BJ (cell line): ENCODE measurements at regions not wholly inside any gene's neighbourhood (a gene's known extent, or its start where the extent isn't known, plus 50 kb on each side); places are given as distances from the start of the nearest gene placed in this dataset.

Source experiments
- CTCF ChIA-PET: fragments of 350-600 bp; formaldehyde crosslinking; extraction: SDS; loops from one replicate; lab custom pipeline; 2021; ENCODE audit warnings: antibody characterized with exemption, inconsistent platforms; lab: Yijun Ruan, JAX
- POLR2A ChIA-PET: fragments of 300-600 bp; sonication (Branson Sonifier 250); formaldehyde crosslinking; extraction: SDS; loops from one replicate; lab custom pipeline; 2021; ENCODE audit warnings: antibody characterized with exemption; lab: Charles Lee
- DNase-seq: peaks from one replicate; pipeline ENCODE4 v3.0.0-alpha.2; 2011; ENCODE audit warnings: low read depth
- H3K27me3 ChIP-seq: 2 replicates; pipeline ENCODE4 v1.6.0; 2011; ENCODE audit warnings: low read length; ENCODE audit not compliant: control insufficient read depth, insufficient read depth
- H3K36me3 ChIP-seq: 2 replicates; pipeline ENCODE4 v1.5.1; 2011; ENCODE audit warnings: low read length; ENCODE audit not compliant: control insufficient read depth, insufficient read depth
- H3K4me3 ChIP-seq: 2 replicates; pipeline ENCODE4 v1.5.1; 2011; ENCODE audit warnings: low read depth, mild to moderate bottlenecking, control low read depth, low read length
- CTCF ChIP-seq: IDR thresholded peaks from 2 replicates; pipeline ENCODE4 v1.5.1; 2011; ENCODE audit warnings: low read depth, mild to moderate bottlenecking, control low read depth, inconsistent platforms, low read length, moderate library complexity; ENCODE audit not compliant: insufficient read depth

DNA sequence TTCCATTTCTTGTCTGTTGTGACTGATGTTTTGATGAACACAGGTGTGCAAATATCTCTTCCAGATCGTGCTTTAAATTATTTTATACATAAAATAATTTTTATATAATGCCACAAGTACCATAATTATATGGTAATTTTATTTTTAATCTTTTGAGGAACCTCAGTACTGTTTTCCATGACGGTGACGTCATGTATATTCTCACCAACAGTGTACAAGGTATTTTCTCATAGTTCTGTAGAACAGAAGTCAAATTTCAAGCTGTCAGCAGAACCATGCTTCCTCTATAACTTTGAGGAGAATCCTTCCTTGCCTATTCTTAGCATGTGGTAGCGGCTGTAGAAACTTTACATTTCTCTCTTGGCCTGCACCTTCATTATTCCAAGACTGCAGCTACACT lies 349.4 kb upstream of the GYPC start:
- CTCF ChIA-PET: no interaction called here
- no peak for TF ChIP-seq CTCF
- Histone ChIP-seq H3K27me3 (no peaks in the 10 kb centered on the region), H3K36me3 (no peaks in the 10 kb centered on the region), H3K4me3 (no peak overlapping the region)
- DNase-seq: no peak
- POLR2A ChIA-PET: no interaction called here

GRCh38 chr2:126307740-126308139 lies 348.2 kb upstream of the GYPC start:
- no peak for DNase-seq
- CTCF ChIA-PET: no interaction called here
- Histone ChIP-seq H3K27me3 (no peaks in the 10 kb centered on the region), H3K36me3 (no peaks in the 10 kb centered on the region), H3K4me3 (no peak overlapping the region)
- POLR2A ChIA-PET: no interaction called here
- TF ChIP-seq CTCF: no peak

DNA sequence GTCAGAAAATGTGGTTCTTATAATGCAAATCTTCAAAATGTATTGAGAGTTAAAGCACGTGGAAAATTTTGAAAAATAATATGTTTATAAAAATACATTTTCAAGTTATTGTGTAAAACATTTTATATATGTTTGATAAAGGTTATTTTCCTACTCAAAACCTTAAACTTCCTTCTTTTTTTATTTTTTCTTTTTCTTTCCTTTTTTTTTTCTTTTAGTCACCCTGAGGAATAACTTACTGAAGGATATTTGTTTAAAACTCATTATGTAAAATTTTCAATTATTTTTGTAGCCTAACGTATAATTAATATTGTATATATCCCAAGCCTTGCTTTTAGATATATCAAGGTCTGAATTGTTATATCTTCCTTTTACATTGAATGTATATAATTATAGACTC lies 346.8 kb upstream of the GYPC start:
- H3K4me3 ChIP-seq: no peak overlapping the region
- H3K27me3 ChIP-seq: no peaks in the 10 kb centered on the region
- TF ChIP-seq CTCF: no peak
- H3K36me3 ChIP-seq: no peaks in the 10 kb centered on the region
- ChIA-PET CTCF (no interaction called here), POLR2A (no interaction called here)
- no peak for DNase-seq

GRCh38 chr2:126312579-126312978 lies 343.4 kb upstream of the GYPC start:
- CTCF ChIA-PET: no interaction called here
- no peak for DNase-seq
- no peak for TF ChIP-seq CTCF
- POLR2A ChIA-PET: no interaction called here
- H3K4me3 ChIP-seq: no peak overlapping the region
- H3K27me3 ChIP-seq: no peaks in the 10 kb centered on the region
- no peaks in the 10 kb centered on the region for H3K36me3 ChIP-seq

GRCh38 chr2:126315828-126316227 lies 340.1 kb upstream of the GYPC start:
- TF ChIP-seq CTCF: no peak
- ChIA-PET CTCF (no interaction called here), POLR2A (no interaction called here)

More at GRCh38 chr2:126315828-126316227, 340.1 kb upstream of the GYPC start:
- no peak for DNase-seq
- H3K36me3 ChIP-seq: no peaks in the 10 kb centered on the region
- H3K27me3 ChIP-seq: no peaks in the 10 kb centered on the region
- H3K4me3 ChIP-seq: no peak overlapping the region
